WTC11 (cell line): ENCODE measurements at regions not wholly inside any gene's neighbourhood (a gene's known extent, or its start where the extent isn't known, plus 50 kb on each side); places are given as distances from the start of the nearest gene placed in this dataset.

Experiments used
- ATAC-seq: fragments of 200-7000 bp; cut with Tn5 transposase; 2 replicates; pipeline ENCODE4 v1.10.0; 2021; ENCODE audit warnings: mild to moderate bottlenecking, moderate library complexity
- CTCF ChIA-PET: fragments of 300-600 bp; sonication (Branson Sonifier 250); formaldehyde crosslinking; loops from one replicate; lab custom pipeline; 2021; ENCODE audit warnings: antibody characterized with exemption; lab: Charles Lee
- POLR2A ChIA-PET: fragments of 350-600 bp; sonication (Branson Sonifier 250); formaldehyde crosslinking; loops from one replicate; lab custom pipeline; 2021; ENCODE audit warnings: antibody characterized with exemption; lab: Charles Lee
- DNase-seq: peaks from one replicate; pipeline ENCODE4 v3.0.0; 2021; ENCODE audit warnings: low spot score
- H3K27ac Mint-ChIP-seq: 2 replicates; pipeline ENCODE4 v1.8.0; 2021; ENCODE audit warnings: mixed read lengths
- H3K27me3 Mint-ChIP-seq: 2 replicates; pipeline ENCODE4 v1.8.0; 2021; ENCODE audit warnings: low read depth, mild to moderate bottlenecking, moderate library complexity, mixed read lengths
- H3K36me3 Mint-ChIP-seq: 2 replicates; pipeline ENCODE4 v1.8.0; 2021; ENCODE audit warnings: mixed read lengths
- H3K4me1 Mint-ChIP-seq: 2 replicates; pipeline ENCODE4 v1.8.0; 2022; ENCODE audit warnings: mixed read lengths
- H3K4me3 Mint-ChIP-seq: 2 replicates; pipeline ENCODE4 v1.8.0; 2021; ENCODE audit warnings: mild to moderate bottlenecking, moderate library complexity, mixed read lengths
- H3K9me3 Mint-ChIP-seq: 2 replicates; pipeline ENCODE4 v1.8.0; 2021; ENCODE audit warnings: mixed read lengths
- E2F5 ChIP-seq: sonication (generic); formaldehyde crosslinking; IDR thresholded peaks from 2 replicates; pipeline ENCODE4 v1.8.1; 2022; ENCODE audit warnings: mild to moderate bottlenecking, moderate library complexity, missing genetic modification reagents
- FOXK1 ChIP-seq: sonication (generic); formaldehyde crosslinking; IDR thresholded peaks from 2 replicates; pipeline ENCODE4 v1.8.0; 2022; ENCODE audit warnings: mild to moderate bottlenecking, moderate library complexity, missing genetic modification reagents
- FOXP1 ChIP-seq: sonication (generic); formaldehyde crosslinking; IDR thresholded peaks from 2 replicates; pipeline ENCODE4 v1.8.0; 2022; ENCODE audit warnings: missing genetic modification reagents, mild to moderate bottlenecking, moderate library complexity, borderline replicate concordance
- IRF1 ChIP-seq: sonication (generic); formaldehyde crosslinking; IDR thresholded peaks from 2 replicates; pipeline ENCODE4 v1.8.0; 2023; ENCODE audit warnings: missing genetic modification reagents
- NR2C2 ChIP-seq: sonication (generic); formaldehyde crosslinking; IDR thresholded peaks from 2 replicates; pipeline ENCODE4 v1.8.0; 2022; ENCODE audit warnings: mild to moderate bottlenecking, missing genetic modification reagents
- SMAD3 ChIP-seq: sonication (generic); formaldehyde crosslinking; IDR thresholded peaks from 2 replicates; pipeline ENCODE4 v1.8.0; 2022; ENCODE audit warnings: missing genetic modification reagents, mild to moderate bottlenecking, borderline replicate concordance
- SP1 ChIP-seq: sonication (generic); formaldehyde crosslinking; conservative IDR thresholded peaks from 2 replicates; pipeline ENCODE4 v1.8.1; 2022; ENCODE audit warnings: missing genetic modification reagents
- TEAD4 ChIP-seq: sonication (generic); formaldehyde crosslinking; IDR thresholded peaks from 2 replicates; pipeline ENCODE4 v1.8.0; 2022; ENCODE audit warnings: mild to moderate bottlenecking, missing genetic modification reagents
- ZNF219 ChIP-seq: sonication (generic); formaldehyde crosslinking; IDR thresholded peaks from 2 replicates; pipeline ENCODE4 v1.8.0; 2023; ENCODE audit warnings: missing genetic modification reagents, mild to moderate bottlenecking, borderline replicate concordance
- ZNF263 ChIP-seq: sonication (generic); formaldehyde crosslinking; IDR thresholded peaks from 2 replicates; pipeline ENCODE4 v1.8.1; 2022; ENCODE audit warnings: low read depth, mild to moderate bottlenecking, moderate library complexity, missing genetic modification reagents
- ZNF423 ChIP-seq: fragments of 250-450 bp; sonication (Bioruptor Pico); IDR thresholded peaks from 2 replicates; pipeline ENCODE4 v2.1.2; 2022; ENCODE audit warnings: mild to moderate bottlenecking, moderate library complexity
- TF ChIP-seq, protein P1 (sequence below): fragments of 250-450 bp; sonication (Bioruptor Pico); IDR thresholded peaks from 2 replicates; pipeline ENCODE4 v1.9.0; 2021; ENCODE audit warnings: mild to moderate bottlenecking, borderline replicate concordance
- TF ChIP-seq, protein P2 (sequence below): sonication (generic); formaldehyde crosslinking; IDR thresholded peaks from 2 replicates; pipeline ENCODE4 v1.8.0; 2022; ENCODE audit warnings: mild to moderate bottlenecking, missing genetic modification reagents
- TF ChIP-seq, protein P3 (sequence below): sonication (generic); formaldehyde crosslinking; IDR thresholded peaks from 2 replicates; pipeline ENCODE4 v1.8.1; 2023; ENCODE audit warnings: mild to moderate bottlenecking, missing genetic modification reagents, moderate library complexity
- TF ChIP-seq, protein P4 (sequence below): sonication (generic); formaldehyde crosslinking; IDR thresholded peaks from 2 replicates; pipeline ENCODE4 v1.8.1; 2023; ENCODE audit warnings: mild to moderate bottlenecking, missing genetic modification reagents, moderate library complexity

DNA sequence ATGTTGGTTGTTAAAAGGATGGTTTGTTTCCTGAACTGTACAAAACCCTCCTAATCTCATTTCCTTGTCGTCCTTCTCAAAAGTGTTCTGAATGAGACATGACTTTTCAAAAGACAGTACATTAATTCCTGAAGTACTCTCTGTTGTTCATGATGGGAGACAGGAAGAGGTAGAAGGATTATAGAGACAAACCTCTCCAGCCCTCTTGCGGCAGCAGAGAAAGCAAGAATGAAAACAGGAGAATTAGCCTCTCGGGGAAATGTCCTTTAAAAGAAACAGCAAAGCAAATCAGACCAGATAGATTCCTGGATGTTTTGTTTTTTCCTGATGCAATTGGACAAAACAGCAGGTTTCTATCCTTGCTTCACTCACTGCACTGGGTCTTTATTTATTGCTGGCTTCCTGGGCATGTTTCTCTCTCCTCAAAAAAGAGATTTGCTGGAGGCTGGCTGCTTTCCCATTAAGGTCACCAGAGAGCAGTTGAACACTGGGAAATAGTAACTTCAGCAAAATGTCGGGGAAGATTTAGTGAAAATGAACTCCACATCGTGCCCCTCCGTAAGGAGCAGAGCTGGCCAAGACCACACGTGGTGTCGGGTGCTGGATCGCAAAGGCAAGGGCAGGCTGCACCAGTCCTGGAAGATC is 145.8 kb upstream of the SYT6 start:
- peaks cover 19% of the 10 kb centered on the region for H3K9me3 Mint-ChIP-seq
- H3K27me3 Mint-ChIP-seq, result peaks cover 23% of the 10 kb centered on the region
- POLR2A ChIA-PET, result no interaction called here
- TF ChIP-seq, protein P1, sequence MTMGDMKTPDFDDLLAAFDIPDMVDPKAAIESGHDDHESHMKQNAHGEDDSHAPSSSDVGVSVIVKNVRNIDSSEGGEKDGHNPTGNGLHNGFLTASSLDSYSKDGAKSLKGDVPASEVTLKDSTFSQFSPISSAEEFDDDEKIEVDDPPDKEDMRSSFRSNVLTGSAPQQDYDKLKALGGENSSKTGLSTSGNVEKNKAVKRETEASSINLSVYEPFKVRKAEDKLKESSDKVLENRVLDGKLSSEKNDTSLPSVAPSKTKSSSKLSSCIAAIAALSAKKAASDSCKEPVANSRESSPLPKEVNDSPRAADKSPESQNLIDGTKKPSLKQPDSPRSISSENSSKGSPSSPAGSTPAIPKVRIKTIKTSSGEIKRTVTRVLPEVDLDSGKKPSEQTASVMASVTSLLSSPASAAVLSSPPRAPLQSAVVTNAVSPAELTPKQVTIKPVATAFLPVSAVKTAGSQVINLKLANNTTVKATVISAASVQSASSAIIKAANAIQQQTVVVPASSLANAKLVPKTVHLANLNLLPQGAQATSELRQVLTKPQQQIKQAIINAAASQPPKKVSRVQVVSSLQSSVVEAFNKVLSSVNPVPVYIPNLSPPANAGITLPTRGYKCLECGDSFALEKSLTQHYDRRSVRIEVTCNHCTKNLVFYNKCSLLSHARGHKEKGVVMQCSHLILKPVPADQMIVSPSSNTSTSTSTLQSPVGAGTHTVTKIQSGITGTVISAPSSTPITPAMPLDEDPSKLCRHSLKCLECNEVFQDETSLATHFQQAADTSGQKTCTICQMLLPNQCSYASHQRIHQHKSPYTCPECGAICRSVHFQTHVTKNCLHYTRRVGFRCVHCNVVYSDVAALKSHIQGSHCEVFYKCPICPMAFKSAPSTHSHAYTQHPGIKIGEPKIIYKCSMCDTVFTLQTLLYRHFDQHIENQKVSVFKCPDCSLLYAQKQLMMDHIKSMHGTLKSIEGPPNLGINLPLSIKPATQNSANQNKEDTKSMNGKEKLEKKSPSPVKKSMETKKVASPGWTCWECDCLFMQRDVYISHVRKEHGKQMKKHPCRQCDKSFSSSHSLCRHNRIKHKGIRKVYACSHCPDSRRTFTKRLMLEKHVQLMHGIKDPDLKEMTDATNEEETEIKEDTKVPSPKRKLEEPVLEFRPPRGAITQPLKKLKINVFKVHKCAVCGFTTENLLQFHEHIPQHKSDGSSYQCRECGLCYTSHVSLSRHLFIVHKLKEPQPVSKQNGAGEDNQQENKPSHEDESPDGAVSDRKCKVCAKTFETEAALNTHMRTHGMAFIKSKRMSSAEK (CRISPR knock-in tag), result no peak
- TF ChIP-seq SMAD3, result no peak
- TF ChIP-seq ZNF423 (CRISPR knock-in tag), result no peak
- TF ChIP-seq, protein P2, sequence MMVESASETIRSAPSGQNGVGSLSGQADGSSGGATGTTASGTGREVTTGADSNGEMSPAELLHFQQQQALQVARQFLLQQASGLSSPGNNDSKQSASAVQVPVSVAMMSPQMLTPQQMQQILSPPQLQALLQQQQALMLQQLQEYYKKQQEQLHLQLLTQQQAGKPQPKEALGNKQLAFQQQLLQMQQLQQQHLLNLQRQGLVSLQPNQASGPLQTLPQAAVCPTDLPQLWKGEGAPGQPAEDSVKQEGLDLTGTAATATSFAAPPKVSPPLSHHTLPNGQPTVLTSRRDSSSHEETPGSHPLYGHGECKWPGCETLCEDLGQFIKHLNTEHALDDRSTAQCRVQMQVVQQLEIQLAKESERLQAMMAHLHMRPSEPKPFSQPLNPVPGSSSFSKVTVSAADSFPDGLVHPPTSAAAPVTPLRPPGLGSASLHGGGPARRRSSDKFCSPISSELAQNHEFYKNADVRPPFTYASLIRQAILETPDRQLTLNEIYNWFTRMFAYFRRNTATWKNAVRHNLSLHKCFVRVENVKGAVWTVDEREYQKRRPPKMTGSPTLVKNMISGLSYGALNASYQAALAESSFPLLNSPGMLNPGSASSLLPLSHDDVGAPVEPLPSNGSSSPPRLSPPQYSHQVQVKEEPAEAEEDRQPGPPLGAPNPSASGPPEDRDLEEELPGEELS (CRISPR knock-in tag), result no peak
- TF ChIP-seq SP1 (CRISPR knock-in tag), result no peak
- TF ChIP-seq NR2C2, result no peak
- no peak for TF ChIP-seq FOXK1 (CRISPR knock-in tag)
- TF ChIP-seq ZNF263 (CRISPR knock-in tag), result no peak
- no peak for TF ChIP-seq E2F5
- peaks cover 15% of the 10 kb centered on the region for H3K36me3 Mint-ChIP-seq
- CTCF ChIA-PET, result interaction anchor here (1.4 kb wide), 1 partner anchor 17 kb away, joined by 4 read pairs; no protein-coding TSS in a partner anchor
- ATAC-seq (no peak), DNase-seq (no peak)
- H3K4me3 Mint-ChIP-seq, result no peak overlapping the region
- H3K27ac Mint-ChIP-seq, result no peak overlapping the region
- H3K4me1 Mint-ChIP-seq, result peaks cover 12% of the 10 kb centered on the region

DNA sequence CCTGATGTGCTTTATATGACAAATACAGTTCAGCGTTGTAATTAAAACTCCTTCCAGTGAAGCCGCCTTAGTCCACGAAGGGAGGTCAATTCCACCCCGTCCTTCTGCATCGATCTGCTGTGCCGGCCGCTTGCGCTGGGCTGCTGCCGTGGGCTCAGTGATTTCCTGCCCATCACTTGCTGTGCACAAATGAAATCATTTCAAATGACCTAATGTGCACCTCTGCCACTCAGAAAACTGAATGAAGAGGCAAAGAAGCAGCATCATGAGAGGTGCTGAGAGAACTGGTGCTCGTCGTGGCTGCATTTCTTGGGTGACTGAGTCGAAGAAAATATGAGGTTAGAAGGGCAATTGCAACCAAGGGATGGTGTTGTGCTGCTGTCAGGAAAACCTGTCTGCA is 144.3 kb upstream of the SYT6 start:
- H3K4me1 Mint-ChIP-seq, result peaks cover 12% of the 10 kb centered on the region
- CTCF ChIA-PET, result no interaction called here
- H3K9me3 Mint-ChIP-seq, result peaks cover 13% of the 10 kb centered on the region
- peaks cover 2% of the 10 kb centered on the region for H3K36me3 Mint-ChIP-seq
- ATAC-seq (no peak), DNase-seq (no peak)
- no peak overlapping the region for H3K4me3 Mint-ChIP-seq
- POLR2A ChIA-PET, result no interaction called here
- peaks cover 22% of the 10 kb centered on the region for H3K27me3 Mint-ChIP-seq
- TF ChIP-seq SMAD3 (no peak), ZNF423 (CRISPR knock-in tag) (no peak), IRF1 (CRISPR knock-in tag) (no peak), FOXP1 (CRISPR knock-in tag) (no peak), E2F5 (no peak), TEAD4 (CRISPR knock-in tag) (no peak), ZNF219 (CRISPR knock-in tag) (no peak)
- TF ChIP-seq, protein P3, sequence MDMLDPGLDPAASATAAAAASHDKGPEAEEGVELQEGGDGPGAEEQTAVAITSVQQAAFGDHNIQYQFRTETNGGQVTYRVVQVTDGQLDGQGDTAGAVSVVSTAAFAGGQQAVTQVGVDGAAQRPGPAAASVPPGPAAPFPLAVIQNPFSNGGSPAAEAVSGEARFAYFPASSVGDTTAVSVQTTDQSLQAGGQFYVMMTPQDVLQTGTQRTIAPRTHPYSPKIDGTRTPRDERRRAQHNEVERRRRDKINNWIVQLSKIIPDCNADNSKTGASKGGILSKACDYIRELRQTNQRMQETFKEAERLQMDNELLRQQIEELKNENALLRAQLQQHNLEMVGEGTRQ (CRISPR knock-in tag), result no peak
- TF ChIP-seq, protein P4, sequence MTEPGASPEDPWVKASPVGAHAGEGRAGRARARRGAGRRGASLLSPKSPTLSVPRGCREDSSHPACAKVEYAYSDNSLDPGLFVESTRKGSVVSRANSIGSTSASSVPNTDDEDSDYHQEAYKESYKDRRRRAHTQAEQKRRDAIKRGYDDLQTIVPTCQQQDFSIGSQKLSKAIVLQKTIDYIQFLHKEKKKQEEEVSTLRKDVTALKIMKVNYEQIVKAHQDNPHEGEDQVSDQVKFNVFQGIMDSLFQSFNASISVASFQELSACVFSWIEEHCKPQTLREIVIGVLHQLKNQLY (CRISPR knock-in tag), result no peak
- H3K27ac Mint-ChIP-seq, result no peak overlapping the region
